GM12878 (cell line): ENCODE measurements at regions not wholly inside any gene's neighbourhood (a gene's known extent, or its start where the extent isn't known, plus 50 kb on each side); places are given as distances from the start of the nearest gene placed in this dataset.

Source experiments
- ATAC-seq: fragments of 200-7000 bp; cut with Tn5 transposase; 3 replicates; pipeline ENCODE4 v1.9.1; 2020; ENCODE audit warnings: mild to moderate bottlenecking, moderate library complexity
- BruUV-seq: library from RNA; stranded (reverse); fragments of 400-500 nt; replicated peaks from 2 replicates; lab custom pipeline; 2021; lab: Mats Ljungman, UMichigan
- CTCF ChIA-PET: fragments of 300-600 bp; sonication (Branson Sonifier 250); formaldehyde crosslinking; extraction: SDS; loops from one replicate; lab custom pipeline; 2021; ENCODE audit warnings: inconsistent platforms; lab: Yijun Ruan, JAX
- POLR2A ChIA-PET: fragments of 350-600 bp; formaldehyde crosslinking; extraction: SDS; loops from one replicate; lab custom pipeline; 2021; ENCODE audit warnings: inconsistent platforms; lab: Charles Lee
- RAD21 ChIA-PET: fragments of 300-600 bp; sonication (Branson Sonifier 250); formaldehyde crosslinking; loops from one replicate; lab custom pipeline; 2023; ENCODE audit warnings: antibody characterized with exemption; ENCODE audit not compliant: unreplicated experiment; lab: Charles Lee
- SMC1A ChIA-PET: fragments of 300-600 bp; sonication (Branson Sonifier 250); formaldehyde crosslinking; loops from one replicate; lab custom pipeline; 2023; ENCODE audit not compliant: unreplicated experiment, uncharacterized antibody; lab: Charles Lee
- DNase-seq: peaks from one replicate; pipeline ENCODE4 v3.0.0-alpha.2; 2011; ENCODE audit warnings: low read depth, low spot score
- FAIRE-seq: peaks from 3 replicates; lab custom pipeline; 2011; peaks lifted over from hg19 to GRCh38; lab: Jason Lieb, UNC
- H2AFZ ChIP-seq: 2 replicates; pipeline ENCODE4 v1.6.0; 2011; ENCODE audit warnings: low read depth, low read length, control low read depth; ENCODE audit not compliant: control insufficient read depth
- H3K27ac ChIP-seq: 2 replicates; pipeline ENCODE4 v1.5.1; 2011; ENCODE audit warnings: control low read depth; ENCODE audit not compliant: control insufficient read depth, insufficient read depth
- H3K27me3 ChIP-seq, 2 experiments: replicated peaks in 1 of 2; 2 replicates each; pipeline versions ENCODE4 v1.6.0 to v1.6.1; 2011; ENCODE audit warnings: low read length in 1 of 2; ENCODE audit not compliant: control insufficient read depth in 2 of 2, insufficient read depth in 2 of 2
- H3K36me3 ChIP-seq, 2 experiments: 2 replicates each; pipeline ENCODE4 v1.5.1; 2011; ENCODE audit warnings: low read length in 1 of 2; ENCODE audit not compliant: control insufficient read depth in 2 of 2, insufficient read depth in 2 of 2
- H3K4me1 ChIP-seq: 2 replicates; pipeline ENCODE4 v1.6.1; 2011; ENCODE audit warnings: mild to moderate bottlenecking, low read length, moderate library complexity, mixed read lengths; ENCODE audit not compliant: control insufficient read depth, insufficient read depth
- H3K4me2 ChIP-seq: 2 replicates; pipeline ENCODE4 v1.6.0; 2011; ENCODE audit warnings: control low read depth; ENCODE audit not compliant: control insufficient read depth, insufficient read depth
- H3K4me3 ChIP-seq: fragments of 200-600 bp; sonication (generic); 2 replicates; pipeline ENCODE4 v1.5.1; 2016
- H3K79me2 ChIP-seq: 2 replicates; pipeline ENCODE4 v1.6.0; 2011; ENCODE audit warnings: low read length; ENCODE audit not compliant: control insufficient read depth, insufficient read depth
- H3K9ac ChIP-seq: 2 replicates; pipeline ENCODE4 v1.8.0; 2011; ENCODE audit warnings: low read length, control low read depth, mixed read lengths; ENCODE audit not compliant: control insufficient read depth, insufficient read depth
- H3K9me3 ChIP-seq: replicated peaks from 3 replicates; pipeline ENCODE4 v1.5.1; 2011; ENCODE audit warnings: mild to moderate bottlenecking, low read length; ENCODE audit not compliant: control insufficient read depth, insufficient read depth
- H4K20me1 ChIP-seq: 2 replicates; pipeline ENCODE4 v1.6.0; 2011; ENCODE audit not compliant: control insufficient read depth, insufficient read depth
- KDM1A ChIP-seq: fragments of 200-600 bp; sonication (generic); IDR thresholded peaks from 2 replicates; pipeline ENCODE4 v1.6.1; 2016; ENCODE audit warnings: borderline replicate concordance
- LARP7 ChIP-seq: fragments of 450-650 bp; IDR thresholded peaks from 2 replicates; pipeline ENCODE4 v1.6.1; 2017; ENCODE audit warnings: mild to moderate bottlenecking
- MEF2B ChIP-seq: fragments of 450-650 bp; IDR thresholded peaks from 2 replicates; pipeline ENCODE4 v1.6.1; 2018; ENCODE audit warnings: mild to moderate bottlenecking, moderate library complexity; ENCODE audit not compliant: partially characterized antibody, poor library complexity, severe bottlenecking
- NFXL1 ChIP-seq: fragments of 450-650 bp; IDR thresholded peaks from 2 replicates; pipeline ENCODE4 v1.6.1; 2017; ENCODE audit warnings: antibody characterized with exemption, mild to moderate bottlenecking, borderline replicate concordance
- PAX5 ChIP-seq: IDR thresholded peaks from 2 replicates; pipeline ENCODE4 v1.6.1; 2011; ENCODE audit warnings: low read depth, low read length, borderline replicate concordance
- RFX5 ChIP-seq: IDR thresholded peaks from 2 replicates; pipeline ENCODE4 v1.6.1; 2011; ENCODE audit warnings: low read depth, low read length, improper control_type of control experiment
- STAT1 ChIP-seq: fragments of 450-650 bp; conservative IDR thresholded peaks from 2 replicates; pipeline ENCODE4 v1.6.1; 2014; ENCODE audit warnings: antibody characterized with exemption, mild to moderate bottlenecking
- ZBTB11 ChIP-seq: fragments of 450-650 bp; formaldehyde crosslinking; IDR thresholded peaks from 2 replicates; pipeline ENCODE4 v1.5.0; 2022; ENCODE audit warnings: mild to moderate bottlenecking, missing genetic modification characterization
- WGBS: methylation state at CpG from one replicate; pipeline ENCODE4 v1.1.6; 2016; ENCODE audit warnings: low lambda C conversion rate; ENCODE audit not compliant: insufficient replicate concordance, insufficient coverage; ENCODE audit errors: missing lambda C conversion rate; 5-methylcytosine and 5-hydroxymethylcytosine counted together
- in situ Hi-C: fragments of 300-500 bp; cut with MboI; formaldehyde crosslinking; loops from 9 replicates; pipeline ENCODE4 v1.14.3; 2018; ENCODE audit warnings: mixed read lengths
- intact Hi-C: fragments of 100-400 bp; cut with micrococcal nuclease; formaldehyde crosslinking; loops from one replicate; pipeline ENCODE4 v1.14.2; 2022; ENCODE audit not compliant: unreplicated experiment

DNA sequence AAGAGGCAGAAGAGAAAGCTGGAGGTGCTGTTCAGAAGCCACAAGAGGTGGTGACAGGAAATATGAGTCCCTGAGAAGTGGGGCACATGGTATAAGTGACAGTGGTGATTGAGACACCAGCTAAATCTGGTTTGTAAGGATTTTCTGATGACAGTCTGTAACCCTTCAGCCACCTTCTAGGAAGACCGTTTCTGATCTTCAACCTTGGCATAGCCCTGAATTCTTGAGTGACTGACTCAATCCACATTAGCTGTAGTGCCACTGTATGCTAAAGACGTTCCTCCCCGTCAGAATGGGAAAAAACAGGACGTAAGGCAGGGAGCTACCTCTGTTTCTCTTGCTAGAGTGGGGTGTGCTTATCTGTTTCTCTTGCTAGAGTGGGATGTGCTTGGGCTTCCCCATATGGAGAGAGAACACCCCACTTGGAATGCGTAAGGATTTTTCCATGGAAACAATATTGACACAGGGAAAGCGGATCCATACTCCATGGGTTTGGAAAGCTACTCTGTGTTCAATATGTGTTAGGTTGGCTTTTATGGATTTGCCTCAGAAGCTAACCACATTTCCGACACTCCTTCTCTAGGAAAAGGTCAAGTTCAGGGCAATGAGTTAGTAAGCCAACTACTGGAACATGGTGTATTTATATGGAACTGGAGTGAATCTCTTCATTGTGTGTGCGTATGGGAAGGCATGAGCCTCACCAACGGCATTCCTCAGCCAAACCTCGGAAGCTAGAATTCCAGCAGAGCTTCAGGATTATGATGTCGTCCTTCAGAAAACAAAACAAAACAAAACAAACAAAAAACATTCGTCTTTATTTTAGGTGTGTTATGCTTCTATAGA is 948.8 kb upstream of the SLC10A2 start:
- Histone ChIP-seq H4K20me1 (no peaks in the 10 kb centered on the region), H3K9me3 (no peaks in the 10 kb centered on the region), H3K4me2 (no peak overlapping the region), H3K9ac (no peak overlapping the region), H3K4me1 (no peaks in the 10 kb centered on the region), H3K27ac (no peak overlapping the region), H3K4me3 (no peak overlapping the region), H3K27me3 (no peaks in the 10 kb centered on the region), H2AFZ (no peak overlapping the region), H3K36me3 (no peaks in the 10 kb centered on the region), H3K79me2 (no peaks in the 10 kb centered on the region)
- no TSS peak for BruUV-seq
- FAIRE-seq (no peak), ATAC-seq (no peak), DNase-seq (no peak)
- in situ Hi-C loops (no loop called here), intact Hi-C loops (no loop called here)
- TF ChIP-seq LARP7: no peak
- no peak for TF ChIP-seq MEF2B
- no peak for TF ChIP-seq PAX5
- no peak for TF ChIP-seq STAT1
- TF ChIP-seq RFX5: no peak
- TF ChIP-seq KDM1A: no peak
- no peak for TF ChIP-seq NFXL1
- no peak for TF ChIP-seq ZBTB11
- WGBS: 33% methylated on average over 12 of the region's 12 CpGs
- ChIA-PET RAD21 (no interaction called here), CTCF (interaction anchor here (0.9 kb wide), 1 partner anchor 11 kb away, joined by 4 read pairs; no protein-coding TSS in a partner anchor), POLR2A (no interaction called here), SMC1A (interaction anchor here (0.9 kb wide), 1 partner anchor 25 kb away, joined by 3 read pairs; no protein-coding TSS in a partner anchor)
